HEK293T (cell line): ENCODE measurements at regions not wholly inside any gene's neighbourhood (a gene's known extent, or its start where the extent isn't known, plus 50 kb on each side); places are given as distances from the start of the nearest gene placed in this dataset.

Experiments
- ARNT ChIP-seq: fragments of 450-650 bp; IDR thresholded peaks from 2 replicates; pipeline ENCODE4 v1.6.1; 2017; ENCODE audit warnings: mild to moderate bottlenecking
- BHLHE40 ChIP-seq: fragments of 450-650 bp; IDR thresholded peaks from 2 replicates; pipeline ENCODE4 v1.6.1; 2016; ENCODE audit warnings: mild to moderate bottlenecking, moderate library complexity, borderline replicate concordance
- CTBP1 ChIP-seq: fragments of 450-650 bp; IDR thresholded peaks from 2 replicates; pipeline ENCODE4 v1.6.1; 2016; ENCODE audit warnings: borderline replicate concordance
- ELF4 ChIP-seq: fragments of 450-650 bp; IDR thresholded peaks from 2 replicates; pipeline ENCODE4 v1.6.1; 2017; ENCODE audit warnings: antibody characterized with exemption
- FOXA1 ChIP-seq: fragments of 450-650 bp; IDR thresholded peaks from 2 replicates; pipeline ENCODE4 v1.6.1; 2016; ENCODE audit warnings: mild to moderate bottlenecking
- FOXK2 ChIP-seq: fragments of 450-650 bp; IDR thresholded peaks from 2 replicates; pipeline ENCODE4 v1.6.1; 2016; ENCODE audit warnings: mild to moderate bottlenecking
- FOXM1 ChIP-seq: fragments of 450-650 bp; IDR thresholded peaks from 2 replicates; pipeline ENCODE4 v1.6.1; 2017; ENCODE audit warnings: mild to moderate bottlenecking, borderline replicate concordance
- HDGF ChIP-seq: fragments of 450-650 bp; IDR thresholded peaks from 2 replicates; pipeline ENCODE4 v1.6.1; 2017; ENCODE audit warnings: antibody characterized with exemption, borderline replicate concordance
- L3MBTL2 ChIP-seq: fragments of 450-650 bp; conservative IDR thresholded peaks from 2 replicates; pipeline ENCODE4 v1.6.1; 2016; ENCODE audit warnings: mild to moderate bottlenecking
- NFRKB ChIP-seq: fragments of 450-650 bp; IDR thresholded peaks from 2 replicates; pipeline ENCODE4 v1.6.1; 2016; ENCODE audit warnings: mild to moderate bottlenecking, moderate library complexity
- SP1 ChIP-seq: fragments of 450-650 bp; IDR thresholded peaks from 2 replicates; pipeline ENCODE4 v1.6.1; 2017
- SUZ12 ChIP-seq: fragments of 450-650 bp; IDR thresholded peaks from 2 replicates; pipeline ENCODE4 v1.6.1; 2016; ENCODE audit warnings: mild to moderate bottlenecking
- TARDBP ChIP-seq: fragments of 450-650 bp; IDR thresholded peaks from 2 replicates; pipeline ENCODE4 v1.6.1; 2016
- ZNF384 ChIP-seq: fragments of 450-650 bp; IDR thresholded peaks from 2 replicates; pipeline ENCODE4 v1.6.1; 2016

- TF ChIP-seq ARNT (no peak), FOXA1 (no peak), HDGF (no peak), BHLHE40 (no peak), ELF4 (no peak), SUZ12 (no peak), CTBP1 (no peak), ZNF384 (no peak), L3MBTL2 (no peak), FOXM1 (no peak), TARDBP (no peak), SP1 (no peak), NFRKB (no peak), FOXK2 (no peak)
Measured at GRCh38 chr2:51153236-51153635, 121.3 kb upstream of the NRXN1 start.
